ENCODE measurements at regions not wholly inside any gene's neighbourhood (a gene's known extent, or its start where the extent isn't known, plus 50 kb on each side); places are given as distances from the start of the nearest gene placed in this dataset.
"Not testable (repeated sequence)": the region's sequence is repeated elsewhere in the genome, so short reads cannot be mapped to it uniquely, and the experiment has no call there.

DNA sequence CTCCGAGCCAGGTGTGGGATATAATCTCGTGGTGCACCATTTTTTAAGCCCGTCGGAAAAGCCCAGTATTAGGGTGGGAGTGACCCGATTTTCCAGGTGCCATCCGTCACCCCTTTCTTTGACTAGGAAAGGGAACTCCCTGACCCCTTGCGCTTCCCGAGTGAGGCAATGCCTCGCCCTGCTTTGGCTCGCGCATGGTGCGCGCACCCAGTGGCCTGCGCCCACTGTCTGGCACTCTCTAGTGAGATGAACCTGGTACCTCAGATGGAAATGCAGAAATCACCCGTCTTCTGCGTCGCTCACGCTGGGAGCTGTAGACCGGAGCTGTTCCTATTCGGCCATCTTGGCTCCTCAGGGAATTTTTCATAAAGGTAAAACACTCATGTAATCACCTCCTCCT is 63.9 kb downstream of the RWDD3 start:
- not testable (repeated sequence) for ATAC-seq (ENCODE audit: low FRiP score in 2 of 2)

DNA sequence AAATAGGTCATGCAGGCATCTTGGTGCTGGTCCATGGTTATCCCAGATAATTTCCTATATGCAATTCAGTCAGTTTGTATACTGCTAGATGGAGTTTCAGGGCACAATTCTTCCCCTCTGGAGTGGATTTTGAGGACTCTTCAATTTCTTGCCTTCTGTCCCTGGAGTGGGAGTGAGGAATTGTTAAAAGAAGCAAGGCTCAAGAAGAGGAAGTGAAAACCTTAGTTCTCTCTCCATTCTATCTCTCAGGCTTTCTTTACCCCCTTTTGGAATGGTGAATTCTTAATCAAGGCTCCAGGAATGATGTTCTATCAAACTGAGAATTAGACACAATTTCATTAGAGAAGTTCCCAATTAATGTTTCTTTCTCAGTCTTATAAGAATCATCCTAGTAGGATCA is 67.1 kb downstream of the RWDD3 start:
- no peaks in the 10 kb centered on the region for H3K9me3 ChIP-seq
- H3K27ac ChIP-seq: no peak overlapping the region
- DNase-seq (no peak), ATAC-seq (ENCODE audit: low FRiP score in 2 of 2) (no peak)
- no peaks in the 10 kb centered on the region for H3K4me1 ChIP-seq
- no peaks in the 10 kb centered on the region for H3K27me3 ChIP-seq
- H3K4me3 ChIP-seq: no peak overlapping the region
- H3K36me3 ChIP-seq: no peaks in the 10 kb centered on the region
- TF ChIP-seq, protein P1, sequence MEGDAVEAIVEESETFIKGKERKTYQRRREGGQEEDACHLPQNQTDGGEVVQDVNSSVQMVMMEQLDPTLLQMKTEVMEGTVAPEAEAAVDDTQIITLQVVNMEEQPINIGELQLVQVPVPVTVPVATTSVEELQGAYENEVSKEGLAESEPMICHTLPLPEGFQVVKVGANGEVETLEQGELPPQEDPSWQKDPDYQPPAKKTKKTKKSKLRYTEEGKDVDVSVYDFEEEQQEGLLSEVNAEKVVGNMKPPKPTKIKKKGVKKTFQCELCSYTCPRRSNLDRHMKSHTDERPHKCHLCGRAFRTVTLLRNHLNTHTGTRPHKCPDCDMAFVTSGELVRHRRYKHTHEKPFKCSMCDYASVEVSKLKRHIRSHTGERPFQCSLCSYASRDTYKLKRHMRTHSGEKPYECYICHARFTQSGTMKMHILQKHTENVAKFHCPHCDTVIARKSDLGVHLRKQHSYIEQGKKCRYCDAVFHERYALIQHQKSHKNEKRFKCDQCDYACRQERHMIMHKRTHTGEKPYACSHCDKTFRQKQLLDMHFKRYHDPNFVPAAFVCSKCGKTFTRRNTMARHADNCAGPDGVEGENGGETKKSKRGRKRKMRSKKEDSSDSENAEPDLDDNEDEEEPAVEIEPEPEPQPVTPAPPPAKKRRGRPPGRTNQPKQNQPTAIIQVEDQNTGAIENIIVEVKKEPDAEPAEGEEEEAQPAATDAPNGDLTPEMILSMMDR (IDR thresholded peaks at IDR 0.05): no peak
- TF ChIP-seq EP300 (IDR thresholded peaks at IDR 0.05) (no peak), POLR2AphosphoS5 (IDR thresholded peaks at IDR 0.05) (no peak), POLR2A (IDR thresholded peaks at IDR 0.05) (no peak)

More for the DNA sequence above, 63.9 kb downstream of the RWDD3 start:
- not testable (repeated sequence) for H3K9me3 ChIP-seq, H3K4me3 ChIP-seq, H3K27me3 ChIP-seq, H3K4me1 ChIP-seq, H3K36me3 ChIP-seq, H3K27ac ChIP-seq
- DNase-seq: peak in 1 of 2 donors; percentile 51
- WGBS, 2 donors: 89 to 96% methylated on average over 20 of the region's 20 CpGs

DNA sequence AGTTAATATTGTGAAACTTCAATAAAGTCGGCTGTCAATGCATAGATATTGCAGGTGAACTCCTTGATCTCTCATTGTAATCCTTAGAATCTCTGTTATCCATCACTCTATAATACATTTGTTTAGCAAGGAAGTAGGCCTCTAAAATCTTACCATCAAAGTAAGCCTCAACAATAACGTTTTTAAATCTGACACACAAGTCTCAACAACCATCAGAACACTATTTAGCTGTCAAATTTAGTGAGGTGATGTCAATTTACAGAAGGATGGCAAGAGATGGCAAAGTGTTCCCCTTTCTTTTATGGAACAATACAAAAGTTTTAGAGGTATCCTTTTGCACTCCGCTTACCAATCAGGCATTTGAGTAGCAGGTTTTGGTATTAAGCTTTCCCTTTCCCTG is 67.6 kb downstream of the RWDD3 start:
- ATAC-seq (ENCODE audit: low FRiP score in 2 of 2) (no peak), DNase-seq (no peak)
- WGBS, 2 donors: 77 to 78% methylated on average over 3 of the region's 3 CpGs
- no peak overlapping the region for H3K27ac ChIP-seq
- no peaks in the 10 kb centered on the region for H3K4me1 ChIP-seq
- no peaks in the 10 kb centered on the region for H3K36me3 ChIP-seq
- no peak overlapping the region for H3K4me3 ChIP-seq
- TF ChIP-seq POLR2A (IDR thresholded peaks at IDR 0.05): no peak
- TF ChIP-seq, protein P1 (IDR thresholded peaks at IDR 0.05): no peak
- no peak for TF ChIP-seq EP300 (IDR thresholded peaks at IDR 0.05)
- no peak for TF ChIP-seq POLR2AphosphoS5 (IDR thresholded peaks at IDR 0.05)
- no peaks in the 10 kb centered on the region for H3K27me3 ChIP-seq
- H3K9me3 ChIP-seq: no peaks in the 10 kb centered on the region

DNA sequence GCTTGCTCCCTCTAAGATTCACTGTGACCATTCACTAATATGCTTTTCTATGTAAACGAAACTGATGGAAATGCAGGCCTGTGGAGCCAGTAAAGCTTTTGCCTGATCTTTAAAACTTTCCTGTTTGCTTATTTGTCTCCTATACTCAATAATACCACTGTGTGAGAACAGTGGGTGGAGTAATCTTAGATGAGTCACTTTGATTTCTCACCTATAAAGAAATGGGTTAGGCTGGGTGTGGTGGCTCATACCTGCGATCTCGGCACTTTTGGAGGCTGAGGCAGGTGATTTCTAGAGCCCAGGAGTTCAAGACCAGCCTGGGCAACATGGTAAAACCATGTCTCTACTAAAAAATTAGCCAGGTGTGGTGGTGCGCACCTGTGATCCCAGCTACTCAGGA is 70.8 kb downstream of the RWDD3 start:
- Histone ChIP-seq H3K4me1 (peaks cover 0 to 5% (median 0%) of the 10 kb centered on the region in 4 donors), H3K36me3 (no peaks in the 10 kb centered on the region), H3K9me3 (no peaks in the 10 kb centered on the region), H3K27me3 (no peaks in the 10 kb centered on the region), H3K4me3 (no peak overlapping the region), H3K27ac (no peak overlapping the region)
- DNase-seq (no peak), ATAC-seq (ENCODE audit: low FRiP score in 2 of 2) (no peak)
- 83 to 92% methylated on average over 4 of the region's 4 CpGs for WGBS, 2 donors
- TF ChIP-seq POLR2A (IDR thresholded peaks at IDR 0.05) (no peak), EP300 (IDR thresholded peaks at IDR 0.05) (no peak), POLR2AphosphoS5 (IDR thresholded peaks at IDR 0.05) (no peak)
- TF ChIP-seq, protein P1 (IDR thresholded peaks at IDR 0.05): no peak

DNA sequence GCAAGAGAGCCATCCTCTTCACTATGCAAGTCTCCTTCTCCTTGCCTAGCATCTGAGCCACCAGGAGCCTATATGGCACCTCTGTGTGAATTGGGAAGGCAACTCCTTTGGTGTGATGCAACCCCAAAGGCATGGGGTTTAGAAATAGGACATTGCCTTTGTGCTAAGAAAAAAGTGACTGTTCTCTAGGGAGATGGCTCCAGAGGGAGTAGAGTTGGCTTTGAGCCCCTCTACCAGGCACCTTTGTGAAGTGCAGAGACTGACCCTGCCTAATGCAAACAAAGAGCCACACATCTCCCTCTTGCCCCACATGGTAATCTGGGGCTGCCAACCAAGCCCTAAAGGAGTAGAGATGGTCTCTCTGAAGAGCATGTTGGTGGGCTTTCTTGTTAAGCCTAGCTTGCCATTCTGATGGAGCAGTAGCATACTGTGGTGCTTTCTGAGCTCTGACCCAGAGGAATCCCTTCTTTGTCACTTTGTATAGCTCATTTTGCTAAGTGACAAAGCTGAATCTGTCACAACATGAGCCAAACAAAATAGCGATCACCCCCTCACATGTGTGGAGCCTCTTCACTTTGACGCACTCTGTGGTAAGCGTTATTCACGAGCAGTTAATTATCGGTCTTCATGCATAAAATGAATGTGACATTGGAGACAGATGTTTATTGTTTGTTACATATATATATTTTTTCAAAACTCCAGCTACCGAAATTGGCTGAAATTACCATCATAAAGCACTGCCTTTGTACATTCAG is 74.4 kb downstream of the RWDD3 start:
- ATAC-seq (ENCODE audit: low FRiP score in 2 of 2): peak in 1 of 2 donors; percentile 15
- Histone ChIP-seq H3K27me3 (no peaks in the 10 kb centered on the region), H3K4me3 (no peak overlapping the region), H3K4me1 (peaks cover 0 to 5% (median 0%) of the 10 kb centered on the region in 4 donors), H3K9me3 (no peaks in the 10 kb centered on the region), H3K36me3 (no peaks in the 10 kb centered on the region), H3K27ac (no peak overlapping the region)
- TF ChIP-seq, protein P1 (IDR thresholded peaks at IDR 0.05): no peak
- TF ChIP-seq POLR2A (IDR thresholded peaks at IDR 0.05) (no peak), POLR2AphosphoS5 (IDR thresholded peaks at IDR 0.05) (no peak), EP300 (IDR thresholded peaks at IDR 0.05) (no peak)
- DNase-seq: no peak
- 63 to 67% methylated on average over 6 of the region's 6 CpGs for WGBS, 2 donors

All from upper lobe of left lung (tissue), 6 donors.